ENCODE measurements at regions not wholly inside any gene's neighbourhood (a gene's known extent, or its start where the extent isn't known, plus 50 kb on each side); places are given as distances from the start of the nearest gene placed in this dataset.
"Not testable (repeated sequence)": the region's sequence is repeated elsewhere in the genome, so short reads cannot be mapped to it uniquely, and the experiment has no call there.

DNA sequence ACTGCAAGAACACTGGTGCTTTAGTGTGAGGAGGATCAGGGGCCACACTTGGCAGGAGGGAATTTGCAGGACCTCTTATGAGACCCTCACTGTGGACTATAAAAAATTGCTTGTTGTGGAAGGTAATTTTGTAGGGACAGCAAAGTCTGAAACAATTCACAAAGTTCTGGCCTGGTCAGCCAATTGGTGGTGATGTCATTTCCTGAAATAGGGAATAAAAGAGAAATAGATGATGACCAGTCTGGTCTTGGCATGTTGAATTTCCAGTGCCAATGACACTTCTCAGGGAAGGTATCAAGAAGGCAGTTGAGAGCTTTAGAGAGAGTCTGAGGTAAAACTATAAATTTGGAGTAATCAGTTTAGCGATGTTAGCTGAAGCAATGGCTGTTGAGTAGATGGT, 129.3 kb upstream of the LMNTD1 start:
- TF ChIP-seq, protein P1, sequence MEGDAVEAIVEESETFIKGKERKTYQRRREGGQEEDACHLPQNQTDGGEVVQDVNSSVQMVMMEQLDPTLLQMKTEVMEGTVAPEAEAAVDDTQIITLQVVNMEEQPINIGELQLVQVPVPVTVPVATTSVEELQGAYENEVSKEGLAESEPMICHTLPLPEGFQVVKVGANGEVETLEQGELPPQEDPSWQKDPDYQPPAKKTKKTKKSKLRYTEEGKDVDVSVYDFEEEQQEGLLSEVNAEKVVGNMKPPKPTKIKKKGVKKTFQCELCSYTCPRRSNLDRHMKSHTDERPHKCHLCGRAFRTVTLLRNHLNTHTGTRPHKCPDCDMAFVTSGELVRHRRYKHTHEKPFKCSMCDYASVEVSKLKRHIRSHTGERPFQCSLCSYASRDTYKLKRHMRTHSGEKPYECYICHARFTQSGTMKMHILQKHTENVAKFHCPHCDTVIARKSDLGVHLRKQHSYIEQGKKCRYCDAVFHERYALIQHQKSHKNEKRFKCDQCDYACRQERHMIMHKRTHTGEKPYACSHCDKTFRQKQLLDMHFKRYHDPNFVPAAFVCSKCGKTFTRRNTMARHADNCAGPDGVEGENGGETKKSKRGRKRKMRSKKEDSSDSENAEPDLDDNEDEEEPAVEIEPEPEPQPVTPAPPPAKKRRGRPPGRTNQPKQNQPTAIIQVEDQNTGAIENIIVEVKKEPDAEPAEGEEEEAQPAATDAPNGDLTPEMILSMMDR (IDR thresholded peaks at IDR 0.05; ENCODE audit: insufficient read depth, missing control alignments): no peak
- FAIRE-seq: no peak
- no peak for DNase-seq (ENCODE audit: insufficient read length, low spot score)

DNA sequence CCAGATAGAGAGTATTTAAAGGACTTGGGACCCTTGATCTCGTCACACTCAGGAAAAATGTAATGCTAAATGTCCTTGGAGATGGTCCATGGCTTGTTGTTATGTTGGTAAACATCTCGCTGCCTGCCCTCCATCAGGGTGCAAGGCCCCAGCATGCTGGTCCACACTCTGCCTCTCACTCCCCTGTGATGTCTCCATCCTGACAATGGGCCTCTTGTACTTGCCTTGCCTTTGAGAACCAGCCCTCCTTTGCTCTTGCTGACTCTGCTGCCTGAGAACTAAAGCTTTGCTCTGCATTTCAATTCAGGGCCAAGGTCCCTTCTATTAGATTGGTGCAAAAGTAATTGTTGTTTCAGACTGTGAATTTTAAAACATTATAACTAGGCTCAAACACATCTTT, 131.0 kb upstream of the LMNTD1 start:
- DNase-seq (ENCODE audit: insufficient read length, low spot score): no peak
- TF ChIP-seq, protein P1 (IDR thresholded peaks at IDR 0.05; ENCODE audit: insufficient read depth, missing control alignments): no peak
- FAIRE-seq: no peak

DNA sequence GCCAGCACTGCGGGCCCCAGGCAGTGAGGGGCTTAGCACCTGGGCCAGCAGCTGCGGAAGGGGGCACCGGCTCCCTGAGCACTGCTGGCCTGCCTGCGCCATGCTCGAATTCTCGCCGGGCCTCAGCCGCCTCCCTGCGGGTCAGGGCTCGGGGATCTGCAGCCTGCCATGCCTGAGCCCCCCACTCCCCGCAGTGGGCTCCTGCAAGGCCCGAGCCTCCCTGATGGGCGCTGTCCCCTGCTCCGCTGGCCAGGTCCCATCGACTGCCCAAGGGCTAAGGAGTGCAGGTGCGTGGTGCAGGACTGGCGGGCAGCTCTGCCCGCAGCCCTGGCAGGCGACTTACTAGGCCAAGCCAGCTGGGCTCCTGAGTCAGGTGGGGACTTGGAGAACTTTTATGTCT, 133.3 kb upstream of the LMNTD1 start:
- TF ChIP-seq, protein P1 (IDR thresholded peaks at IDR 0.05; ENCODE audit: insufficient read depth, missing control alignments): no peak
- DNase-seq (ENCODE audit: insufficient read length, low spot score): no peak
- no peak for FAIRE-seq

DNA sequence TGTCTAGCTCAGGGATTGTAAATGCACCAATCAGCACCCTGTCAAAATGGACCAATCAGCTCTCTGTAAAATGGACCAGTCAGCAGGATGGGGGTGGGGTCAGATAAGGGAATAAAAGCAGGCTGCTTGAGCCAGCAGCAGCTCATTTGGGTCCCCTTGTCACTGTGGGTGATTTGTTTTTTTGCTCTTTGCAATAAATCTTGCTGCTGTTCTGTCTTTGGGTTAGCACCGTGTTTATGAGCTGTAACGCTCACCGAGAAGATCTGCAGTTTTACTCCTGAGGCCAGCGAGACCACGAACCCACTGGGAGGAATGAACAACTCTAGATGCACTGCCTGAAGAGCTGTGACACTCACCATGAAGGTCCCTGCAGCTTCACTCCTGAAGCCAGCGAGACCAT, 134.1 kb upstream of the LMNTD1 start:
- TF ChIP-seq, protein P1 (IDR thresholded peaks at IDR 0.05; ENCODE audit: insufficient read depth, missing control alignments): no peak
- FAIRE-seq (no peak), DNase-seq (ENCODE audit: insufficient read length, low spot score) (no peak)

DNA sequence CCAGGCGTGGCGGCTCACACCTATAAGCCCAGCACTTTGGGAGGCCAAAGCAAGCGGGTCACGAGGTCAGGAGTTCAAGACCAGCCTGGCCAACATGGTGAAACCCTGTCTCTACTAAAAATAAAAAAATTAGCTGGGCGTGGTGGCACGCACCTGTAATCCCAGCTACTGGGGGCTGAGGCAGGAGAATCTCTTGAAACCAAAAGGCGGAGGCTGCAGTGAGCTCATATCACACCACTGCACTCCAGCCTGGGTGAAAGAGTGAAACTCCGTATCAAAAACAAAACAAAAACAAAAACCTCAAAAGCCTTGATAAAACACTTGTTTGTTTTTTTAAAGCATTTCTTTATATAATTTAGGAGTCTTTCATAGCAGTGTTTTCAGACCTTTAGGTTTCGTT, 135.8 kb upstream of the LMNTD1 start:
- DNase-seq (ENCODE audit: insufficient read length, low spot score): not testable (repeated sequence)

DNA sequence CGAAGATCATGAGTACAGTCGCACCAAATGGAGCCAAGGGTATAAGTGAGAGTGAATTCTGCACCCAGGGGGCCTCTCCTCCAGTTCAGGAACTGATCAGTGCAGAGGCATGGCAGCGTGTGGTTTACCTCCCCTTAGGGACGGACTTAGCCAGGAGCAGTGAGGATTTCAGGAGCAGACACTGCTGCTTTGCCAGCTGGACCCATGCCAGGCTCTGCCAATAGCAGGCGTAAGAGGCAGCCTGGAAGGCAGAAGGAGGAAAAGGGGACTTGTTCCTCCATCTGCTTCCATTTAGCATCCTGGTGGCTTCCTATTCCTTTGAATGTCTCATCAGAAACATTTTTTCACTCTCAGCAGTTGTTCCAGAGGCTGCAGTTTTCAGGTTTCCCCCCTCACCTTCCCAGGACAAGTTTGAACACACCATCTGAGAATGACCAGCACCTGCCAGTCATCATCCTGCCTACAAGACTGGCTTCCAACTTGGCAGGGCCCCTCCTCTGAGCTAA, 137.0 kb upstream of the LMNTD1 start:
- TF ChIP-seq, protein P1 (IDR thresholded peaks at IDR 0.05; ENCODE audit: insufficient read depth, missing control alignments): no peak
- no peak for DNase-seq (ENCODE audit: insufficient read length, low spot score)
- no peak for FAIRE-seq

More for the DNA sequence above, 135.8 kb upstream of the LMNTD1 start:
- not testable (repeated sequence) for FAIRE-seq

DNA sequence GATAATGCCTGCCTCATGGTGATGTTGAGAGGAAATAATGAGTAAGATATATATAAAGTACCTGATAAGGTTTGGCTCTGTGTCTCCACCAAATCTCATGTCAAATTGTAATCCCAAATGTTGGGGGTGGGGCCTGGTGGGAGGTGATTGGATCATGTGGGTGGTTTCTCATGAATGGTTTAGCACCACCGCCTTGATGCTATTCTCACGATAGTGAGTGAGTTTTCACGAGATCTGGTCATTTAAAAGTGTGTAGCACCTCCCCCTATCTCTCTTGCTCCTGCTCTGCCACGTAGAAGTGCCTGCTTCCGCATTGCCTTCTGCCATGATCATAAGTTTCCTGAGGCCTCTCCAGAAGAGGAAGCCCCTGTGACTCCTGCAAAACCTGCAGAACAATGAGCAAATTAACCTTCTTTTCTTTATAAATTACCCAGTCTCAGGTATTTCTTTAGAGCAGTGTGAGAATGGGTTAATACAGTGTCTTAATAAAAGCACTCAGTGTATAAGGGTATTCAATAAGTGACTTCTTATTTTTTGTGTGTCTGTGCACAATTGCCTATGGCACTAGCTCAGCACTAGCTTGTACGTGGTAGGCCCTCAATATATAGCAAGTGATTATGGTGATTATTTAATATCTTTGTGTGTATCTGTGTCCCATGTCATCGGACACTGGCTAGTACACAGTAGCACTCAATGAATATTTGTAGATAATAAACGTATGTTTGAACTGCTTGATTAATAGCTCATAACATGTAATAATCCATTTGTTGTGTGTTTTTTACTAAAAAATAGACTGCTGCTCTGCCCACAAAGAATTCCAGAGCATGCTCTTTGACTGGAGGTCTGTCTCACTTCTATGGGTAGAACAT, 138.1 kb upstream of the LMNTD1 start:
- FAIRE-seq (no peak), DNase-seq (ENCODE audit: insufficient read length, low spot score) (no peak)
- TF ChIP-seq, protein P1 (IDR thresholded peaks at IDR 0.05; ENCODE audit: insufficient read depth, missing control alignments): no peak
